Stomach (tissue), 8 donors: ENCODE measurements at regions not wholly inside any gene's neighbourhood (a gene's known extent, or its start where the extent isn't known, plus 50 kb on each side); places are given as distances from the start of the nearest gene placed in this dataset.

Experiments
- DNase-seq, 2 donors: peaks; one replicate each; pipeline versions ENCODE4 v3.0.0 to v3.0.0-alpha.2; 2013 to 2019
- H3K27ac ChIP-seq, 5 donors: fragments of 200-600 bp in 4 of 5; sonication (generic) in 4 of 5; one replicate each; pipeline ENCODE4 v1.5.1; 2013 to 2019; ENCODE audit warnings: mild to moderate bottlenecking in 1 of 5, moderate library complexity in 1 of 5
- H3K27me3 ChIP-seq, 3 donors: fragments of 200-600 bp; sonication (generic); one replicate each; pipeline ENCODE4 v1.5.1; 2017 to 2019; ENCODE audit warnings: mixed run types in 1 of 3
- H3K36me3 ChIP-seq, 4 donors: fragments of 200-600 bp; sonication (generic); 1 replicate in 3 of 4; 2 replicates in 1 of 4; pipeline ENCODE4 v1.5.1; 2016 to 2019
- H3K4me1 ChIP-seq, 4 donors: fragments of 200-600 bp; sonication (generic); one replicate each; pipeline ENCODE4 v1.5.1; 2016 to 2019
- H3K4me3 ChIP-seq, 4 donors: fragments of 200-600 bp; sonication (generic) in 3 of 4; one replicate each; pipeline ENCODE4 v1.5.1; 2016 to 2019; ENCODE audit warnings: mild to moderate bottlenecking in 1 of 4
- H3K9me3 ChIP-seq, 4 donors: fragments of 200-600 bp; sonication (generic); one replicate each; pipeline ENCODE4 v1.5.1; 2016 to 2019
- CTCF ChIP-seq, 7 experiments: fragments of 450-650 bp in 4 of 7; fragments of 200-600 bp in 3 of 7; sonication (generic) in 3 of 7; IDR thresholded peaks; one replicate each; pipeline ENCODE4 v1.5.1; 2016 to 2019; ENCODE audit warnings: antibody characterized with exemption in 7 of 7, control low read depth in 2 of 7, mild to moderate bottlenecking in 1 of 7
- EP300 ChIP-seq: sonication (generic); formaldehyde crosslinking; IDR thresholded peaks from one replicate; pipeline ENCODE4 v1.6.1; 2017; ENCODE audit warnings: antibody characterized with exemption
- POLR2A ChIP-seq, 4 donors: fragments of 450-650 bp; IDR thresholded peaks; one replicate each; pipeline ENCODE4 v1.6.1; 2016; ENCODE audit warnings: antibody characterized with exemption in 4 of 4, control low read depth in 2 of 4, mild to moderate bottlenecking in 1 of 4, moderate library complexity in 1 of 4
- POLR2AphosphoS5 ChIP-seq, 3 donors: sonication (generic); formaldehyde crosslinking; IDR thresholded peaks; one replicate each; pipeline ENCODE4 v1.6.1; 2016; ENCODE audit warnings: antibody characterized with exemption in 3 of 3
- WGBS, 5 donors: extraction: QIAGEN DNeasy Blood & Tissue Kit in 3 of 5; methylation state at CpG; one replicate each; pipeline versions ENCODE4 v1.1.5 to v1.1.7; 2013 to 2018; 5-methylcytosine and 5-hydroxymethylcytosine counted together
- intact Hi-C: fragments of 100-400 bp; cut with DNase I; formaldehyde crosslinking; loops from one replicate; pipeline ENCODE4 v1.15.1; 2023; ENCODE audit warnings: low total_unique reads
- donor health status: healthy with polysubstance abuse.
- donor health status: Bipolar disorder and iron deficiency.
- donor health status: healthy.

GRCh38 chr2:101559551-101559950 lies 84.6 kb upstream of the RFX8 start:
- intact Hi-C loops: no loop called here
- DNase-seq: peak in 1 of 2 donors; percentile 34
- WGBS, 5 donors: 66 to 76% (median 69%) methylated on average over 5 to 7 of the region's 7 CpGs
- no peak overlapping the region for H3K4me3 ChIP-seq
- H3K9me3 ChIP-seq: no peaks in the 10 kb centered on the region
- H3K27me3 ChIP-seq: no peaks in the 10 kb centered on the region
- H3K27ac ChIP-seq: peak overlapping the region in 4 of 5 donors; percentile 69 to 74 (median 70)
- H3K4me1 ChIP-seq: peaks cover 0 to 15% (median 10%) of the 10 kb centered on the region in 4 donors
- TF ChIP-seq CTCF (IDR thresholded peaks at IDR 0.05): no peak
- TF ChIP-seq POLR2A (IDR thresholded peaks at IDR 0.05): no peak
- no peak for TF ChIP-seq EP300
- no peak for TF ChIP-seq POLR2AphosphoS5 (IDR thresholded peaks at IDR 0.05)
- no peaks in the 10 kb centered on the region for H3K36me3 ChIP-seq

DNA sequence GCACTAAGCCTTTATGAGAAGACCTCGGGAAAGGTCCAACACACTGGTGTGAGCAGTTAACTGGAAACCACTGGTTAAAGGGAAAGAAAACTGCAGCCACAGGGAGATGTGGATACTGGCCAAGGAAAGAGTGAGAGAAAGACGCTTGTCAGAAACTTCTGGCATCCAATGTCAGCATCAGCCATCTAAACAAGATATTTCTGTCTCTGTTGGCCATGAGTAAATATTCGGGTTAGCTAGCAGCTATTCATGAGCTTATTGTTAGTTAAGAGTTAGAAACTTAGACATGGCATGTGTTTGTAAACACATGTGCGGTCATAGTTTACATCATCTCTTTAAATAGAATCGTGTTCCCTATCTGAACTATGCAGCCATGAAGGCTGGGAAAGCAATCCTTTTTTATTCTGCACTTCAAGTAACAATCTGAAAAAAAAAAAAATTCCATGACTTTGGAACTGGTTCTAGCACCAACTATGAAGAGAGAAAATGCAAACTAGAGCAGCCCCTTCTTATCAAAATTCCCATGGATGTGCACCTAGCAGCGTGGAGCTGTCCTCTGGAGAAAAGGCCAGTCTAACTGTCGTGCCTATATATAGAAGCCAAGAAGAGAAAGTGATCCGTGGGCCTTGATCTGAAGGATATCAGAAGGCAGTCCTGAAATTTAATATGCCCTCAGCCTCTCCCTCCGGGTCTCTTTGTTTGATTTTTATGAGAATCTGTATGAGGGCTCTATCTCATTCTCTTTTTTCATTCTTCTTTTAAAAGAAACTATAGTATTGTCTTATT lies 84.0 kb upstream of the RFX8 start:
- peak in 1 of 3 donors; percentile 41 for TF ChIP-seq POLR2AphosphoS5 (IDR thresholded peaks at IDR 0.05)
- no peak for TF ChIP-seq POLR2A (IDR thresholded peaks at IDR 0.05)
- no peaks in the 10 kb centered on the region for H3K9me3 ChIP-seq
- peak in 1 of 2 donors; percentile 78 for DNase-seq
- H3K36me3 ChIP-seq: no peaks in the 10 kb centered on the region
- WGBS, 5 donors: 35 to 51% (median 41%) methylated on average over 9 of the region's 9 CpGs
- peak overlapping the region; percentile 11 to 74 (median 69) for H3K27ac ChIP-seq
- H3K4me3 ChIP-seq: no peak overlapping the region
- H3K4me1 ChIP-seq: peaks cover 0 to 15% (median 10%) of the 10 kb centered on the region in 4 donors
- intact Hi-C loops: no loop called here
- no peaks in the 10 kb centered on the region for H3K27me3 ChIP-seq

DNA sequence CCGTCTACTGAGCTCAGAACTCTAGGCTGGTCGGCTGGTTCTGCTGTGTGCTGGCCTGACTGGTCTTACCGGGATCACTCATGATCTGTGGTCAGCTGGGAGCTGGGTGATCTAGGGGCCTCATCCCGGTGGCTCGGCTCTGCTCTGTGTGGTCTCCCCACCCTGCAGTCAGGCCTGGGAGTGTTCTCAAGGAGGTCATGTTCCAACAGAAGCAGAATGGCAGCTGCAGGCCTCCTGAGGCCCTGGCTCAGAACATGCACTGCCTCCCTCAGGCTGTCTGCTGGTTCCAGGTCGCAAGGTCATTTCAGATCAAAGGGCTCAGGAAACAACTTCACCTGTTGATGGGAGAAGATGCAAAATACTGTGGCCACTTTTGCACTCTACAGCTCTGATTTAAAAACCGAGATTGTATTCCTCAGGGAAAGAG lies 81.1 kb upstream of the RFX8 start:
- no peak overlapping the region for H3K27ac ChIP-seq
- H3K4me1 ChIP-seq: peaks cover 0 to 15% (median 10%) of the 10 kb centered on the region in 4 donors
- DNase-seq: no peak
- H3K9me3 ChIP-seq: no peaks in the 10 kb centered on the region
- no peaks in the 10 kb centered on the region for H3K36me3 ChIP-seq
- H3K4me3 ChIP-seq: no peak overlapping the region
- 73 to 89% (median 88%) methylated on average over 4 to 7 of the region's 7 CpGs for WGBS, 5 donors
- no peaks in the 10 kb centered on the region for H3K27me3 ChIP-seq
- no peak for TF ChIP-seq POLR2AphosphoS5 (IDR thresholded peaks at IDR 0.05)
- no peak for TF ChIP-seq EP300
- no peak for TF ChIP-seq POLR2A (IDR thresholded peaks at IDR 0.05)
- no peak for TF ChIP-seq CTCF (IDR thresholded peaks at IDR 0.05)
- intact Hi-C loops: no loop called here

DNA sequence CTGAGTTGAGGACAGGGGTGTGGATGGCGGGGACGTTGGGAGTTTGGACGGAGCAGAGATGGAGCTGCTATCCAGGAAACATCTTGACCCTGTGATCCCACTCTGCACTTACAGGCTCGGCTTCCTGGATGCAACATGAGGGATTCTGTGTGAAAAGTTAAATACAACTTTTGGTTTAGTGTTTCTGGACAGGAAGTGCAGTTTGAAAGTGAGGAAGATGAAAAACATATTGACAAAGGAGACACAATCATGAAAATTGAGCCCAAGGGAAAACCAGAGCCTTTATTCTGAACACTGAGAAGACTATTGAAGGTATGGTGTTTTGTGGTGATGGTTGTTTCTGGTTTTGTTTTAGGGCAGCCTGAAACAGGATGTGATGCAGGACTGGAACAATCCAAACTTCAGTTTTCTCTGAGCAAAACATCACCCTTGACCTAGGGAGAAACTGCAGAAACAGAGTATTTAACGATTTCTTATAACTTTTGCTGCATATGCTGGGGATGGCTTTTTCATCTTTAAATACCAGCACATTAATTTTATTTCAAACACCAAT lies 76.5 kb upstream of the RFX8 start:
- no peaks in the 10 kb centered on the region for H3K36me3 ChIP-seq
- intact Hi-C loops: no loop called here
- H3K4me3 ChIP-seq: no peak overlapping the region
- H3K27ac ChIP-seq: no peak overlapping the region
- TF ChIP-seq EP300 (no peak), CTCF (IDR thresholded peaks at IDR 0.05) (no peak), POLR2AphosphoS5 (IDR thresholded peaks at IDR 0.05) (no peak), POLR2A (IDR thresholded peaks at IDR 0.05) (no peak)
- no peaks in the 10 kb centered on the region for H3K27me3 ChIP-seq
- H3K9me3 ChIP-seq: no peaks in the 10 kb centered on the region
- 59 to 79% (median 66%) methylated on average over 5 of the region's 5 CpGs for WGBS, 5 donors
- peak in 1 of 2 donors; percentile 44 for DNase-seq
- H3K4me1 ChIP-seq: no peaks in the 10 kb centered on the region

DNA sequence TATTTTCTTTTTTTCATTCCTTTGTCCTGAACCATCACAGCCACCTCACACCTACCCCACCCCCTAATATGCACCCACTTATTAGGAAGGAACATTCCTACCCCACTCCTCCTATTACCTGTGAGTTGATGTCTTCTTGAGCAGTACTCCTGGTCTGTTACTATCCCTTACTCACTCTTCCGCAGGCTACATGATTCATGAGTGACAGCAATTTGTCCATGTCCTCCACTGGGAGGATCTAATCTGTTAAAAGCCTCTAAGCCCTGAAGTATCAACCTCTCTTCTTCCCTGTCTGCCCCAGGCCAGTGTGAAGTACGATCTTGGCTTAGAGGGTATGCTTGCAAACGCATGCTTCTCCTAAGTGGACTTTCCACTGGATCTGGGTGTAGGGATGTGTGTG lies 75.6 kb upstream of the RFX8 start:
- DNase-seq: no peak
- TF ChIP-seq EP300 (no peak), CTCF (IDR thresholded peaks at IDR 0.05) (no peak), POLR2AphosphoS5 (IDR thresholded peaks at IDR 0.05) (no peak), POLR2A (IDR thresholded peaks at IDR 0.05) (no peak)
- 86 to 100% (median 93%) methylated on average over 3 of the region's 3 CpGs for WGBS, 5 donors
- H3K9me3 ChIP-seq: no peaks in the 10 kb centered on the region
- no peaks in the 10 kb centered on the region for H3K36me3 ChIP-seq
- H3K27ac ChIP-seq: no peak overlapping the region
- H3K4me3 ChIP-seq: no peak overlapping the region
- no peaks in the 10 kb centered on the region for H3K27me3 ChIP-seq
- intact Hi-C loops: no loop called here
- no peaks in the 10 kb centered on the region for H3K4me1 ChIP-seq
